Cardiac fibroblast (primary cell): ENCODE measurements at regions not wholly inside any gene's neighbourhood (a gene's known extent, or its start where the extent isn't known, plus 50 kb on each side); places are given as distances from the start of the nearest gene placed in this dataset.
"Not testable (repeated sequence)": the region's sequence is repeated elsewhere in the genome, so short reads cannot be mapped to it uniquely, and the experiment has no call there.

Experiments used
- DNase-seq, 2 donors: peaks; one replicate each; pipeline versions ENCODE4 v3.0.0 to v3.0.0-alpha.2; 2010; ENCODE audit warnings: low read depth in 2 of 2
- H3K4me3 ChIP-seq, 2 donors: replicated peaks in 1 of 2; 1 replicate in 1 of 2; 2 replicates in 1 of 2; pipeline ENCODE4 v1.5.1; 2011; ENCODE audit warnings: low read depth in 2 of 2, low read length in 2 of 2, mild to moderate bottlenecking in 2 of 2, moderate library complexity in 1 of 2
- CTCF ChIP-seq: IDR thresholded peaks from one replicate; pipeline ENCODE4 v1.5.1; 2011; ENCODE audit warnings: low read depth, mild to moderate bottlenecking, low read length, inconsistent platforms

- TF ChIP-seq CTCF = no peak
- H3K4me3 ChIP-seq = no peak overlapping the region
- no peak for DNase-seq
Measured at GRCh38 chr18:76613755-76614120, 118.7 kb upstream of the ZNF516 start.

- DNase-seq = no peak
- H3K4me3 ChIP-seq = no peak overlapping the region
- no peak for TF ChIP-seq CTCF
Measured at GRCh38 chr18:76613053-76613754, 118.2 kb upstream of the ZNF516 start.

GRCh38 chr18:76611750-76612045, 116.7 kb upstream of the ZNF516 start:
- H3K4me3 ChIP-seq, DNase-seq: not testable (repeated sequence)

GRCh38 chr18:76610933-76611749, 116.1 kb upstream of the ZNF516 start:
- TF ChIP-seq CTCF = no peak
- peak overlapping the region in 1 of 2 donors; percentile 22 for H3K4me3 ChIP-seq
- DNase-seq = peak; percentile 46 to 60

- DNase-seq = no peak
- no peak for TF ChIP-seq CTCF
- H3K4me3 ChIP-seq = no peak overlapping the region
Measured at GRCh38 chr18:76610012-76610411, 115.0 kb upstream of the ZNF516 start.

GRCh38 chr18:76605341-76605929, 110.4 kb upstream of the ZNF516 start:
- no peak overlapping the region for H3K4me3 ChIP-seq
- no peak for DNase-seq
- TF ChIP-seq CTCF = no peak

GRCh38 chr18:76604935-76605240, 109.8 kb upstream of the ZNF516 start:
- TF ChIP-seq CTCF = no peak
- DNase-seq = peak in 1 of 2 donors; percentile 56
- no peak overlapping the region for H3K4me3 ChIP-seq
